ENCODE measurements at regions not wholly inside any gene's neighbourhood (a gene's known extent, or its start where the extent isn't known, plus 50 kb on each side); places are given as distances from the start of the nearest gene placed in this dataset.

DNA sequence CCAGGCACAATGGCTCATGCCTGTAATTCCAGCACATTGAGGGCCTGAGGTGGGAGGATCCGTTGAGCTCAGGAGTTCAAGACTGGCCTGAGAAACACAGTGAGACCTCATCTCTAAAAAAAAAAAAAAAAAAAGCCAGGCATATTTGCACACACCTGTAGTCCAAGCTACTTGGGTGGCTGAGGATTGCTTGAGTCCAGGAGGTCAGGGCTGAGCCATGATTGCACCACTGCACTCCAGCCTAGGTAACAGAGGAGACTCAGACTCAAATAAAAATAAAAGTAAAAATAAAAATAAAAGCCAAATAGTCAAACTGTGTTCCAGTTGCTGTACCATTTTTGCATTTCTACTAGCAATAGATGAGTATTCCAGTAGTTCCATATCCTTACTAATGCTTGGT lies 616.0 kb downstream of the KIF4B start:
- TF ChIP-seq, protein P1, sequence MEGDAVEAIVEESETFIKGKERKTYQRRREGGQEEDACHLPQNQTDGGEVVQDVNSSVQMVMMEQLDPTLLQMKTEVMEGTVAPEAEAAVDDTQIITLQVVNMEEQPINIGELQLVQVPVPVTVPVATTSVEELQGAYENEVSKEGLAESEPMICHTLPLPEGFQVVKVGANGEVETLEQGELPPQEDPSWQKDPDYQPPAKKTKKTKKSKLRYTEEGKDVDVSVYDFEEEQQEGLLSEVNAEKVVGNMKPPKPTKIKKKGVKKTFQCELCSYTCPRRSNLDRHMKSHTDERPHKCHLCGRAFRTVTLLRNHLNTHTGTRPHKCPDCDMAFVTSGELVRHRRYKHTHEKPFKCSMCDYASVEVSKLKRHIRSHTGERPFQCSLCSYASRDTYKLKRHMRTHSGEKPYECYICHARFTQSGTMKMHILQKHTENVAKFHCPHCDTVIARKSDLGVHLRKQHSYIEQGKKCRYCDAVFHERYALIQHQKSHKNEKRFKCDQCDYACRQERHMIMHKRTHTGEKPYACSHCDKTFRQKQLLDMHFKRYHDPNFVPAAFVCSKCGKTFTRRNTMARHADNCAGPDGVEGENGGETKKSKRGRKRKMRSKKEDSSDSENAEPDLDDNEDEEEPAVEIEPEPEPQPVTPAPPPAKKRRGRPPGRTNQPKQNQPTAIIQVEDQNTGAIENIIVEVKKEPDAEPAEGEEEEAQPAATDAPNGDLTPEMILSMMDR (IDR thresholded peaks at IDR 0.05; ENCODE audit: insufficient read depth, low read length, poor library complexity, severe bottlenecking), result no peak
- no peak for TF ChIP-seq EZH2phosphoT487 (conservative IDR thresholded peaks at IDR 0.05; ENCODE audit: low read length)
